ENCODE measurements at regions not wholly inside any gene's neighbourhood (a gene's known extent, or its start where the extent isn't known, plus 50 kb on each side); places are given as distances from the start of the nearest gene placed in this dataset.

DNA sequence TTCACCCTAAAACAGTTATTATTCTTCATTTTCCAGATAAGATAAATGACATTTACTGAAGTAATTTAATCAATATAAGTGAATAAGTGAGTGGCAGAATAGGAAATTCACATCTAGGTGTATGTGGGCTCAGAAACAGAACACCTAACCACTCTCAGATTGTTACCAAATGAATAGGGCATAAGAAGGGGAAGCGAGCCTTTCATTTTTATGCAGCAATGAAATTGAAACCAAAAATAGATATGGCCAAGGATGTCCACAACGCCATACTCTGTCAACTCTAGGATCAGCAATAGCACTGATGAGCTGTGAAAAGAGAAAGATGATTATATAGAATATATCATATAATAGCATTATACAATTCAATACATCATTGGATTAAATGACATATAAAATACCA, 398.1 kb upstream of the API5 start:
- no peaks in the 10 kb centered on the region; the same call in 1 of the 2 replicates for H3K9me3 ChIP-seq (ENCODE audit: low read length)
- H4K20me1 ChIP-seq (ENCODE audit: insufficient read depth, low read length): no peaks in the 10 kb centered on the region
- TF ChIP-seq CENPX (CRISPR knock-in tag; IDR thresholded peaks at IDR 0.05) (no peak), HNRNPLL (IDR thresholded peaks at IDR 0.05; ENCODE audit: low read depth, low read length, poor library complexity, severe bottlenecking) (no peak), MYC (CRISPR knock-in tag; IDR thresholded peaks at IDR 0.05; ENCODE audit: borderline replicate concordance) (no peak), THAP8 (CRISPR knock-in tag; IDR thresholded peaks at IDR 0.05; ENCODE audit: borderline replicate concordance) (no peak), CBX2 (IDR thresholded peaks at IDR 0.05; ENCODE audit: low read depth, low read length) (no peak), CBX2 (CRISPR knock-in tag; IDR thresholded peaks at IDR 0.05; ENCODE audit: low read depth) (no peak), ZNF792 (CRISPR knock-in tag; IDR thresholded peaks at IDR 0.05) (no peak), MEIS1 (CRISPR knock-in tag; IDR thresholded peaks at IDR 0.05; ENCODE audit: borderline replicate concordance) (no peak), LCORL (IDR thresholded peaks at IDR 0.05) (no peak), LCORL (CRISPR knock-in tag; IDR thresholded peaks at IDR 0.05) (no peak), NFYB (CRISPR knock-in tag; IDR thresholded peaks at IDR 0.05) (no peak), U2AF1 (optimal IDR thresholded peaks at IDR 0.05; ENCODE audit: low read depth, low read length) (no peak)
- no peak overlapping the region for H3K4me3 ChIP-seq (replicated peaks in 1 of 3; ENCODE audit: insufficient read depth in 1 of 3, low read depth in 2 of 3, low read length in 3 of 3)
- no peak for FAIRE-seq
- intact Hi-C loops (cut with micrococcal nuclease; ENCODE audit: unreplicated experiment): no loop called here
- no peak for ATAC-seq
- H3K27ac ChIP-seq (ENCODE audit: extremely low read length, insufficient read depth, low read length): no peak overlapping the region
- ChIA-PET CTCF (ENCODE audit: low intra/inter-chr PET ratio, low total read pairs) (no interaction called here), POLR2A (no interaction called here)
- H3K4me2 ChIP-seq (ENCODE audit: low read depth, low read length): no peak overlapping the region
- H3K27me3 ChIP-seq (ENCODE audit: control insufficient read depth in 1 of 2, insufficient read depth in 2 of 2, low read length in 2 of 2): no peaks in the 10 kb centered on the region
- no TSS peak for BruUV-seq (replicated peaks)
- H2AFZ ChIP-seq (ENCODE audit: low read length): no peak overlapping the region
- WGBS (ENCODE audit: low lambda C conversion rate): 0% methylated on average over 2 of the region's 2 CpGs
- DNase-seq (ENCODE audit: low spot score): no peak
- no peaks in the 10 kb centered on the region for H3K36me3 ChIP-seq (replicated peaks in 1 of 2; ENCODE audit: control insufficient read depth in 1 of 2, insufficient read depth in 2 of 2, low read length in 2 of 2)
- no peak overlapping the region for H3K9ac ChIP-seq (ENCODE audit: insufficient read depth, low read depth, low read length)
- H3K79me2 ChIP-seq (ENCODE audit: insufficient read depth, low read length): no peaks in the 10 kb centered on the region
- H3K4me1 ChIP-seq (ENCODE audit: insufficient read depth, low read length): no peaks in the 10 kb centered on the region
- in situ Hi-C loops (cut with HindIII; ENCODE audit: extremely low pct_ligation_motif_present, low pct_unique_long_range_greater_than_20kb): loop anchor here (25.0 kb wide), 1 partner anchor 99 kb away; no protein-coding TSS in a partner anchor
